Ammon's horn (tissue), 1 donor: ENCODE measurements at regions not wholly inside any gene's neighbourhood (a gene's known extent, or its start where the extent isn't known, plus 50 kb on each side); places are given as distances from the start of the nearest gene placed in this dataset.

Experiments
- DNase-seq: peaks from one replicate; pipeline ENCODE4 v3.0.0-alpha.2; 2016; ENCODE audit warnings: low spot score

DNA sequence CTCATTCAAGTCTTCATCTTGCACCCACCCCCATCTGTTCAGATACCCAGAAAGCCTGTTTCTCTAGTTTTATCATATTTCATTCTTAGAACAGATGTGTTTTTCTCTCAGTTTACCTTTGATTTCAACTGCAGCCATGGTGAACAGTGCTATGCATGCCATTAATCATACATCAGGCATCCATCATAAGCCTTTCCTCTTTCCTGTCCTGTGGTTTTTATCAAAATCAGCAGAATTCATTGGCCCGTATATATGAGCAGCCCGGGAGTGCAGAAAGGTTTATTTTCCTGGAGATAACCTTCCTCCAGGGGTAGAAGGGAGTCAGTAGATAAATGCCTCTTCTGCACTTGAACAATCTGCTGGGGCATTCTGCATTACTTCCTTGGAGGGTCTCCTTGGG lies 65.7 kb downstream of the IL21 start:
- no peak for DNase-seq

DNA sequence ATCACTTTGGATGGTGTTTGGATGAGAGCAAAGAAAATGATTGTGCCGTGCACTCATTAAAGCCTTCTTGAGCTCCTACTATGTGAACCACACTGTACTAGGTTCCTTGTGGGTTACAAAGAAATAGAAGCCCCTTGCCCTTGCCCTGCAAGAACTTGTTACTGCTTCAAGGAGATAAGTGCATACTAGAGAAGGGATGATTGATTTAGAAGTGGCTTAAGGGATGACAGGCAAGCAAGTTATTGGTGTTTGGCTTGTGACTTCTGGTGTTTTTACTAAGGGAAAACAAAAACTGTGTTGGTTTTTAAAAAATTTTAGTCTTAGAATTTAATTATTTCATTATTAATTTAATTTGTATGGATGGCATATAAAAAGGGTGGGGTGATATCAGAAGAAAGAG lies 67.4 kb downstream of the IL21 start:
- no peak for DNase-seq

DNA sequence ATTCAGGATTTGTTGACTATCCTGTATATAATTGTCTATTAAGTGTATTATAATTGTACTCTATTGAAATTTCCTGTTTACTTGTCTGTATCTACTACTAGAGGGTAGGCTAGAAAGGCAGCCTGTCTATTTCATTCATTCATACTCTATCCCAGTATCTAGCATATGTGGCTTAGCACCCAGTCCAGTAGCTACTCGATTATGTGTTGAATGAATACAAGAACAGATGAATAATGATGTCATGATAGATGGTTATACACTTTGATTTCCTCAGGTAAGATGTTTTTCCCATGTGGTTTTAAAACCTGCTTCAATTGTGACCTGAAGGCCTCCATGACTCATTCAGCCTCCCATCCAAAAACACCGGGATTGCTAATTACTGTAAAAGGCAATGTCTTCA lies 68.0 kb downstream of the IL21 start:
- no peak for DNase-seq

DNA sequence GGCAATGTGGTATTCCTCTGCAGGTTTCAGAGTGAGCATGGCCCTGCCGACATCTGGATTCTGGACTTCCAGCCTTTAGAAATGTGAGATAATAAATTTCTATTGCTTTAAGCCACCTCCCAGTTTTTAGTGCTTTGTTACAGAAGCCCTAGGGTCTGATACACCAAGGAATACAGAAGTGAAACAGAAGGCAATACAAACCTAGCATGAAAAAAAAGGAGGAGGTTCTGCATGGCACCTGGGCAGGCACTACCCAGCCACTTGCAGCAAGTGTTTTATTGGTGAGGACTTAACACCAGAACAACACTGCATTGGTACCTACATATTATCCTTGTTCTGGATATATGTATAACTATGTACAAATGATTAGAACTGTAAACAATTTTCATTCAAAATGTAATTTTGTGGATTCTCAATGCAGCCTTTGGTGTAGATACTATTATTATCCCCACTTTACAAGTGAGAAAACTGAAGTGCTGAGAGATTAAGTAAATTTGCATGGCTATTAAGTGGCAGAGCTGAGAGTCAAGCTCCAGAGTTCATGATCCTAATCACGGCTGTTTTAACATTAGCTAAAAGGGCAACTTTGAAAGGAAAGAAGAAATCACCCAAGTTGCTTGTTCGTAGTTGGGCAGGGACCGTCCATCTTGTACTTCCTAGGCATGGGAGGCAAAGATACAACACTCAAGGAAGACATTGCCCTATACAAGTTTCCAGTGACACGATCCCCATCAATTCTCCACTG lies 71.8 kb downstream of the IL21 start:
- no peak for DNase-seq

GRCh38 chr4:122548452-122548851 lies 72.4 kb downstream of the IL21 start:
- no peak for DNase-seq

DNA sequence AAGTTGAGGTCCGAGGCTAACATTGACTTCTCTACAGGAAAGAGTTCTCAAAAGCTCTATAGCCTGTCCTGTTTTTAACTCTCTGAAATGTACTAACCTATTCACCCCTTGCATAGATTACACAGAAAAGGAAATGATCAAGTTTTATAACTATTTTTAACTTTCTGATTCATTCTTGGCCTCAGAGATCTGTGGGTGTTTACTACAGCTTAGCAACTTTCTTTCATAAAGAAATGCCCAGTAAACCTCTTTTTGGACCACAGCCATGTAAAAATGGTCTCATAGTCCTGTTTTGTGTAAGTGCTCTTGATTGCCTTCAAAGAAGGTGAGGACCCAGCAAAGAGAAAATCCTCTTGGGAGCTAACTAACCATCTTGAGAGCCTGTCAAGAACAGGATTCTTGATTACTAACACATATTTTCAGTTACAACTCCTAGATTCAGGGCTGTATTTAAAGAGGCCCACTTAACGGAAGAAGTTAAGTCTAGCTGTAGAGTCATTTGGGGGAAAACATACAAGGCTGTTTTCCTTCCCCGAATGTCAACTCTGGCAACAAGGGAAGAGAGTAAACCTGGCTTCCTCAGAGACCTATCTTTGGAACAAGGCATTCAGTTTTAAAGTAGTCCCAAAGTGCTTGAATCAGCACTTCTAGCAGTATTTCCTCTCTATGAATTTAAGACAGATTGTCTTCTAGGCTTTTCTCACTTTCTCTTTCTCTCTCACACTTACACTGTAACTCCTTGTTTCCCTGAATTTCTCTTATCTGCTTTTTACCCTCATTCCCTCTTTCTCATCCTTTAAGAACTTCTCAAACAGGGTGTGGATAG lies 78.2 kb downstream of the IL21 start:
- no peak for DNase-seq

GRCh38 chr4:122541996-122542395 lies 78.9 kb downstream of the IL21 start:
- DNase-seq = no peak

GRCh38 chr4:122540838-122541237 lies 80.0 kb downstream of the IL21 start:
- DNase-seq = no peak

DNA sequence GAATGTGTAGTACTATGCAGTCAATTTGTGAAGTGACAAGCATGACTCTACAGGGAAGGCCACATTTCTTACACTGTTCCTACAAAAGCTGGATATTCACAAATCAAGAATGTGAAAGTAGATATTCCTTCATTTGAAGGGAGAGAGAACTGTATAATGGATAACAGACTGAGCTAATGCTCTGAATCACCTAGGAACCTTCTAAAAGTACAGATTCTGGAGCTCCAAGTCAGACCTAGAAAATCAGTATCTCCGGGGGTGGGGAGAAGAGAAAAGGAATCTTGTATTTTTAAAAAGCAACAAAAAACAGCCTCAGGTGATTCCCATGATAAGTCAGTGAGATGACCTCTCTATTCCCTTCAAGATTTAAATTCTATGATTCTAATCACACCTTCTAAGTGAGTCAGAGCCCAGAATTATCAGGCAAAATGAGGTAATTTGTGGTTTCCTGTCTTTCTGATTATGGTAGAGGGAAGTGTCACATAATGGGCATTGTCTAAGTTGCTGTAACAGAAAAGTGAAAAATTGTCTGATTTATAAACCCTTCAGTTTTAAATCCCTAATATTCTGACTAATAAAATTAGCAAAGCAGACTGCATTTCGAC lies 80.9 kb downstream of the IL21 start:
- DNase-seq = no peak

DNA sequence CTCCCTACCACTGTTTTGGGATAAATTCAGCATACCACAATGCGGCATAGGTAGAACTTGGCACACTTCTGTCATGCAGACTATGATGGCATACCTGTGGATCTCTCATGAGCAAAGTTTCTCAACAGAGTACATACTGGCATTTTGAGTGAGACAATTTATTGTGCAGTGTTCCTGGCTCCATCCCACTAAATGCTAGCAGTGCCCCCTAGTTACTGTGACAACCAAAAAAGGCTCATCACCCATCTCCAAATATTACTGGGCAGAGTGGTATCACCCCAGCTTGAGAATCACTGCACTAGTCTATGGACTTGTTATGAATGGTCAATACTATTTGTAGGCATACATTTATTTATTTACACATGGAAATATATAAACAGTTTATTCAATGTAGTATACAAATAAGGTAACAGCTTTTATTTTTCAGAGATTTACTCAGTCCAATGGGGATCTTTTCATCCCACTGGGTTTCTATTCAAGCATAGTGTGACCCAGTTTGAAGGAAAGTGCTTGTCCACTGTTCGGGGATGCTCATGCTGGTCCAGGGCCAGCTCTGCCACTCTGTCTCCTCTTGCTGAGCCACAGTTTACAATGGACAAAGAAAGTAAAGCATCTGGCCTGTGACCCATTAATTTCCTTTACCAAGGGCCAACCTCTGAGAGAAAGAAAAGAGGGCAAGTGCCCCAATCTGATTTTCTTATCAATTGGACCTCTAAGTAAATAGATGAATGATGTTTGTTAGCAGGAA lies 81.0 kb upstream of the IL2 start:
- DNase-seq = peak; percentile 16

DNA sequence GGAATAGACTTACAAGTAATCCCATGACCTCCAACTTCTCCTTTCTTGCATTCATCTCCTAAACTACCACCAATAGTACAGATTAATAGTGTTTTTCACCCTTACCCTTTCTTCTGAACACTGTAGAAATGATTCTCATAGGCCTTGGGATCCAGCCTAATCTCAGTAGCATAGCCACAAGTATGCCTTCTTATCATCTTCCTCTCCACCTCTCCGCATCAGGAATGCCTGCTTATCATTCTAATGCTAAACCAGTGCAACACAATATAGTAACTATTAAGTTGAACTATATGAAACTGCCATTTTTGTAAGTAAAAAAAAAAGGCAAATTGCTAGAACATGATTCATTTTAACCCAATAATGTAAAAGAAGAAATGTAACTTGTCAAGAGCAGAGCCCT lies 79.5 kb upstream of the IL2 start:
- DNase-seq = no peak

- DNase-seq = no peak
Measured at GRCh38 chr4:122534776-122535175, 78.3 kb upstream of the IL2 start.

DNA sequence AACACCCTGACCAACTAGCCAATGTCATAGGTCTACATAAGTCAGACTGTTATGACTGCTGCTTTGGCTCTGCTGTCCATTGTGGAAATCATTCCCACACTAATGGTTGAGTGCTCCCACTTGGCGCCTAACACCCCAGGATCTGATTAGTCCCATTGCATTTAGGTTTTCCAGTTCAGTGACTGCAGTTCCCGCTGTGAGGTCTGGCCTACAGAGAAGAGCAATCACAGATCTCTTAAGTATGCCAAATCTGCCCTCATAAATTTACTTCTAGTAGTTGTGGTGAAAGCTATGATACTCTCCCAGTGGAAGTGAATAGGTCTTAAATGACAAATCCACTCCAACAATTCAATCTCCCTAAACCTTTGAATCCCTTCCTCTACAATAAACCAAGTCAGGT lies 77.3 kb upstream of the IL2 start:
- DNase-seq = no peak

DNA sequence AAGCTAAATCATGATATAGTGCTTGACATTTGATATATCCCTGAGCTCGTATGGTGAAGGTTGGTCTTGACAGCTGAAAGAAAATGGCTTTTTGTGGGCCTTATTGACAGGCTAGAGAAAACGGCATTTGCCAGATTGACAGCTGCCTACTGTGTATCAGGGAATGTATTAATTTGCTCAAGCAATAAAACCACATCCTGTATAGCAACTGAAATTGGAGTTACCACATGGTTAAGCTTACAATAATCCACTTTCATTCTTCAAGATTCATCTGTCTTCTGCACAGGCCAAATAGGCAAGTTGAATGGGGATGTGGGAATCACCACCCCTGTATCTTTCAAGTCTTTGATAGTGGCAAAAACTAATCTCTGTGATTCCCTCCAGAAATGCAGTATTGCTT lies 76.2 kb upstream of the IL2 start:
- DNase-seq = no peak

- no peak for DNase-seq
Measured at GRCh38 chr4:122531514-122531913, 75.0 kb upstream of the IL2 start.

DNA sequence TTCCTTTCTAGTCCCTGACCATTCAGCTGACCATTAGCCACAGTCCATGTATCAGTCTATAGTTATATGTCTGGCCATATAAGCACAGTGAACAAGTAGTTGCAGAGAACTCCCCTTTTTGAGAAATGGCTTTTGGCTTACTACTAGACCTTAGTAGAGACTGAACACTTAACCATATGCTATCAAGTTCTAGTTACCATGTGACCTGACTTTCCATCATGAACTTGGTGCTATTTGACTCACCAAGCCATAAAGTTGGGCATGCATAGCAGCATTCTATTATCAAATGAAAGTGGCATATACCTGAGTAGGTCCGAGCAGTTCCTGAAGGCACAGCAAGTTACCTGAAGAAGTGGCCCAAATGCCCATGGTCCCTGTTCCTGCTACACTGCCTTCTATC lies 74.5 kb upstream of the IL2 start:
- no peak for DNase-seq

DNA sequence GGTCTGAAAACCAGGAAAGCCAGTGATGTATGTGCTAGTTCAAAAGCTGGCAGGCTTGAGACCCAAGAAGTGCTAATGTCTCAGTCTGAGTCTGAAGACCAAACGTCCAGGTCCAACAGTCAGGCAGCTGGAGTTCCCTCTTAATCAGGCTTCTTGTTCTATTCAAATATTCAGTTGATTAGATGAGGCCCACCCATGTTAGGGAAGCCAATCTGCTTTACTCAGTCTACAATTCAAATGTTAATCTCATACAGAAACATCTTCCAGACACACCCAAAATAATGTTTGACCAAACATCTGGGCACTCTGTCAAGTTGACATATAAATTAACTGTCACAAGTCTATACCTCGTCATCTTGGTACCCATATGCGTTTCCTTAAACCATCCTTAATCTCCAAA lies 72.4 kb upstream of the IL2 start:
- no peak for DNase-seq

- no peak for DNase-seq
Measured at GRCh38 chr4:122525865-122526264, 69.3 kb upstream of the IL2 start.

GRCh38 chr4:122524176-122524575 lies 67.7 kb upstream of the IL2 start:
- DNase-seq = no peak

DNA sequence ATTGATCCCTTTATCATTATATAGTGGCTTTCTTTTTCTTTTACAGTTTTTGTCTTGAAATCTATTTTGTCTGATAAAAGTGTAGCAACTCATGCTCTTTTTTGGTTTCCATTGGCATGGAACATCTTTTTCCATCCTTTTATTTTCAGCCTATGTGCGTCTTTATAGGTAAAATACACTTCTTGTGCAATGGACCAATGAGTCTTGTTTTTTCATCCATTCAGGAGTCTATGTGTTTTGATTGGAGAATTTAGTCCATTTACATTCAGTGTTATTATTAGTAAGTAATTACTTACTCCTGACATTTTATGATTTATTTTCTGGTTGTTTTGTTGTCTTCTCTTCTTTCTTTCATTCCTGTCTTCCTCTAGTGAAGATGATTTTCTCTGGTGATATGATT lies 66.4 kb upstream of the IL2 start:
- no peak for DNase-seq

DNA sequence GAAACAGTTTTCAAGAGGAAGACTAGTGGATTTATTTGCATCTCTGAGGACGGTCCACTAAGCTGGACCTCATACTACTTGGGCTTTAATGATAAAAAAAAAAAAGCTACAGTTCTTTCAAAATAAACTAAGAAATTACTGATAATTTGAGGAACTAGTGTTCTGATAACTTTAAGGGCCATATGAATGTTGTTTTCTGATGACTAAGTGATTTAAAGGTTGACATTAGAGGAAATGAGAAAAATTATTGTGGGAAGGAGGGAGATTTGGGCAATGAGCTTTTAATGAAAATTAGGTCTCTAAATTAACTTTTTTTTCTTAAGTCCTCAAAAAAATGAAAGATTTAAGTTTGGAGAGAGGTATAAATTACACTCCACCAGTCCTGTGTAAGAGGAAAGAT lies 60.8 kb upstream of the IL2 start:
- DNase-seq = no peak

DNA sequence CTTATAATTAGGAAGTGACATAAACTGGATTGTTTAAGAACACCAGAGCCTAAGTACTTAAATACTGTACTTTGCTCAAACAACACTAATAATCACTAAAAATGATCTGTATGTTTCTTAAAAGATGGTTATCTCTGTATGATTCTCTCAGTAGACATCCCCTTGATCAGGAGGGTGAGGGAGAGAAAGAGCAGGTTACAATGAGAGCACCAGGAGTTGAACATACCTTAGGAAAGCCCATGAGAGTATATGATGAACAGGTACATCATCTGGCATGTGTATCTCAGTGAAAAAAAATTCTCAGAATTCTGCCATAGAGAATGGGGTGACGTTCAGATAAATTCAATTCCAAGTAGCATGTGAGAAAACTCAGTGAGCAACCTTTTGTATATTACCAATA lies 59.9 kb upstream of the IL2 start:
- no peak for DNase-seq

- no peak for DNase-seq
Measured at GRCh38 chr4:122514671-122515070, 58.1 kb upstream of the IL2 start.
